Thyroid gland (tissue), 4 donors: ENCODE measurements at regions not wholly inside any gene's neighbourhood (a gene's known extent, or its start where the extent isn't known, plus 50 kb on each side); places are given as distances from the start of the nearest gene placed in this dataset.
"Not testable (repeated sequence)": the region's sequence is repeated elsewhere in the genome, so short reads cannot be mapped to it uniquely, and the experiment has no call there.

ENCODE experiments used
- CTCF ChIP-seq, 6 experiments: fragments of 200-600 bp in 3 of 6; fragments of 450-650 bp in 3 of 6; sonication (generic) in 3 of 6; IDR thresholded peaks; one replicate each; pipeline ENCODE4 v1.5.1; 2016 to 2019; ENCODE audit warnings: antibody characterized with exemption in 6 of 6, mild to moderate bottlenecking in 2 of 6, inconsistent platforms in 1 of 6, moderate library complexity in 1 of 6
- POLR2A ChIP-seq, 2 donors: fragments of 450-650 bp; IDR thresholded peaks; one replicate each; pipeline ENCODE4 v1.6.1; 2017; ENCODE audit warnings: antibody characterized with exemption in 2 of 2, mild to moderate bottlenecking in 2 of 2, moderate library complexity in 1 of 2

- TF ChIP-seq CTCF, POLR2A (IDR thresholded peaks at IDR 0.05): not testable (repeated sequence)
Observed at GRCh38 chr1:234802586-234802985, 192.6 kb upstream of the IRF2BP2 start.
